ENCODE measurements at regions not wholly inside any gene's neighbourhood (a gene's known extent, or its start where the extent isn't known, plus 50 kb on each side); places are given as distances from the start of the nearest gene placed in this dataset.

DNA sequence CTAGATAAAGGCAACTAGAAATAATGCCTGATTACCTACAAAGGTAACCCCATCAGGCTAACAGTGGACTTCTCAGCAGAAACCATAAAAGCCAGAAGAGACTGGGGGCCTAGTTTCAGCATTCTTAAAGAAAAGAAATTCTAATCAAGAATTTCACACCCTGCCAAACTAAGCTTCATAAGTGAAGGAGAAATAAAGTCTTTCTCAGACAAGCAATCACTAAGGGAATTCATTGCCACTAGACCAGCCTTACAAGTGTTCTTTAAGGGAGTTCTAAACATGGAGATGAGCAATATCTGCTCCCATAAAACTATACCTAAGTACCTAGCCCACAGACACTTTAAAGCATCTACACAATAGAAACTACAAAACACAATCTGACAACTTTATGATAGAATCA is 823.5 kb downstream of the PCDH17 start:
- no peaks in the 10 kb centered on the region for H3K9me3 ChIP-seq (replicated peaks; ENCODE audit: low read length)
- no peak overlapping the region for H3K9ac ChIP-seq (ENCODE audit: low read depth, low read length)
- no peaks in the 10 kb centered on the region for H3K27me3 ChIP-seq (ENCODE audit: control insufficient read depth, insufficient read depth, low read length)
- H3K4me3 ChIP-seq (ENCODE audit: low read length) = no peak overlapping the region
- no peaks in the 10 kb centered on the region for H3K36me3 ChIP-seq (ENCODE audit: insufficient read depth, low read length)
- no peak overlapping the region for H3K4me2 ChIP-seq (ENCODE audit: low read length)
- no peaks in the 10 kb centered on the region for H3K4me1 ChIP-seq (ENCODE audit: control insufficient read depth, insufficient read depth, low read length)

GRCh38 chr13:58461217-58461616 is 829.7 kb downstream of the PCDH17 start:
- Histone ChIP-seq H3K27me3 (ENCODE audit: control insufficient read depth, insufficient read depth, low read length) (no peaks in the 10 kb centered on the region), H3K4me1 (ENCODE audit: control insufficient read depth, insufficient read depth, low read length) (no peaks in the 10 kb centered on the region), H3K4me3 (ENCODE audit: low read length) (no peak overlapping the region), H3K4me2 (ENCODE audit: low read length) (no peak overlapping the region), H3K9ac (ENCODE audit: low read depth, low read length) (no peak overlapping the region), H3K9me3 (replicated peaks; ENCODE audit: low read length) (no peaks in the 10 kb centered on the region), H3K36me3 (ENCODE audit: insufficient read depth, low read length) (no peaks in the 10 kb centered on the region)

DNA sequence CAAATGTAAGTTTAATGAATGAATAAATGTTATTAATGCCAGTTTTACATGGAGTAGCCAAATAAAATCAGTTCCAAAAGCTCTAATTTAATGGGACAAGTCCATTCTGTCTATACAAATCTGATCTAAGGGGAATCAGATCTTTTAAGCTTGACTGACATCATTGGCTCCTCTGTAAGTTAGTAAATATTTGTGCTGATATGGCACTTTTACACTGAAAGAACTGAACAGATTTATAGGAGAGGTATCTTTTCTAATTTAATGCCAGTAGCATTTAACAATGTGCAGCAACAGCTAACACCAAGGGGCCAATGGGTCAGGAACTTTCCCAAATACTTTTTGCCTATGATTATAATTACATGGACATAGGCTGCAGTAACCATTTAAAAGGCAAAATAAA is 832.3 kb downstream of the PCDH17 start:
- Histone ChIP-seq H3K36me3 (ENCODE audit: insufficient read depth, low read length) (no peaks in the 10 kb centered on the region), H3K9me3 (replicated peaks; ENCODE audit: low read length) (no peaks in the 10 kb centered on the region), H3K4me2 (ENCODE audit: low read length) (no peak overlapping the region), H3K4me3 (ENCODE audit: low read length) (no peak overlapping the region), H3K27me3 (ENCODE audit: control insufficient read depth, insufficient read depth, low read length) (no peaks in the 10 kb centered on the region), H3K9ac (ENCODE audit: low read depth, low read length) (no peak overlapping the region), H3K4me1 (ENCODE audit: control insufficient read depth, insufficient read depth, low read length) (no peaks in the 10 kb centered on the region)

DNA sequence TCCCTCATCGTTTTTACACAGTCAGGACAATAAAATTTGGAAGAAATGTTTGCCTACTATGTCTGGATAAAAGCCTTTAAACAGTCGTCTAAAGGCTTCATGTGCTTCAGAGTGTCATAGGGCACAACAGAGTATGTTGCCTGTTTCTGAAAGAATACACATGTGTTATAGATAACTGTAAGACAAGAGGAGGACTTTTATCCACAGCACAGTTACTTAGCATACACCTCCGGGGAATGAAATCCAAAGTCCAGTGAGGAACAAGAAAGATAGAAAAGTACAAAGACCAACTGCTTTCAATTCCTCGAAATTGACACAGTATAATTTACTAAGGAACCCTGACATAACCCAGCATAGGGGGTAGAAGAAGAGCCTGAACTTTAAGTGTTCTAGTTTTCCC is 835.6 kb downstream of the PCDH17 start:
- H3K4me2 ChIP-seq (ENCODE audit: low read length) = no peak overlapping the region
- H3K4me1 ChIP-seq (ENCODE audit: control insufficient read depth, insufficient read depth, low read length) = no peaks in the 10 kb centered on the region
- no peaks in the 10 kb centered on the region for H3K9me3 ChIP-seq (replicated peaks; ENCODE audit: low read length)
- H3K36me3 ChIP-seq (ENCODE audit: insufficient read depth, low read length) = no peaks in the 10 kb centered on the region
- H3K4me3 ChIP-seq (ENCODE audit: low read length) = no peak overlapping the region
- H3K9ac ChIP-seq (ENCODE audit: low read depth, low read length) = no peak overlapping the region
- no peaks in the 10 kb centered on the region for H3K27me3 ChIP-seq (ENCODE audit: control insufficient read depth, insufficient read depth, low read length)

DNA sequence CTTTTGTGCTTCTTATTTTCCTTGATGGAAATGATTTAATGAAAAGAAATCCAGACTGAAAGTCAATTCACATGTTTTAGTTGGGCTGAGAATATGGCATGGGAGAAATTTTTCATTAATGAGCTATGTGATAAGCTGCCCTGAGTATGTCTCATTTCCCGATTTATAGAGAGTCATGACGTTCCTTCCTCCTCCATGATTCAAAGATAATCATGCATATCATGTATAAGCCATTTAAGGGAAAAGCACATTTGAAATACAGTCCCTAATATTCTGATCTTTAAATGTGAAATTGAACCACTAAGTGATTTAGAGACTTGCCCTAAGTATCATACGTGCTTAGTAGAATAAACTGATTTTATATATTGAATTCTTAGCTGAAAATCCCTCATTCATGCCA is 840.9 kb downstream of the PCDH17 start:
- no peaks in the 10 kb centered on the region for H3K4me1 ChIP-seq (ENCODE audit: control insufficient read depth, insufficient read depth, low read length)
- H3K4me2 ChIP-seq (ENCODE audit: low read length) = no peak overlapping the region
- no peak overlapping the region for H3K9ac ChIP-seq (ENCODE audit: low read depth, low read length)
- H3K36me3 ChIP-seq (ENCODE audit: insufficient read depth, low read length) = no peaks in the 10 kb centered on the region
- peaks cover 8% of the 10 kb centered on the region for H3K9me3 ChIP-seq (replicated peaks; ENCODE audit: low read length)
- H3K4me3 ChIP-seq (ENCODE audit: low read length) = no peak overlapping the region
- H3K27me3 ChIP-seq (ENCODE audit: control insufficient read depth, insufficient read depth, low read length) = no peaks in the 10 kb centered on the region

GRCh38 chr13:58474581-58474980 is 843.0 kb downstream of the PCDH17 start:
- Histone ChIP-seq H3K9me3 (replicated peaks; ENCODE audit: low read length) (peaks cover 8% of the 10 kb centered on the region), H3K4me3 (ENCODE audit: low read length) (no peak overlapping the region), H3K4me2 (ENCODE audit: low read length) (no peak overlapping the region), H3K27me3 (ENCODE audit: control insufficient read depth, insufficient read depth, low read length) (no peaks in the 10 kb centered on the region), H3K4me1 (ENCODE audit: control insufficient read depth, insufficient read depth, low read length) (no peaks in the 10 kb centered on the region), H3K36me3 (ENCODE audit: insufficient read depth, low read length) (no peaks in the 10 kb centered on the region), H3K9ac (ENCODE audit: low read depth, low read length) (no peak overlapping the region)

DNA sequence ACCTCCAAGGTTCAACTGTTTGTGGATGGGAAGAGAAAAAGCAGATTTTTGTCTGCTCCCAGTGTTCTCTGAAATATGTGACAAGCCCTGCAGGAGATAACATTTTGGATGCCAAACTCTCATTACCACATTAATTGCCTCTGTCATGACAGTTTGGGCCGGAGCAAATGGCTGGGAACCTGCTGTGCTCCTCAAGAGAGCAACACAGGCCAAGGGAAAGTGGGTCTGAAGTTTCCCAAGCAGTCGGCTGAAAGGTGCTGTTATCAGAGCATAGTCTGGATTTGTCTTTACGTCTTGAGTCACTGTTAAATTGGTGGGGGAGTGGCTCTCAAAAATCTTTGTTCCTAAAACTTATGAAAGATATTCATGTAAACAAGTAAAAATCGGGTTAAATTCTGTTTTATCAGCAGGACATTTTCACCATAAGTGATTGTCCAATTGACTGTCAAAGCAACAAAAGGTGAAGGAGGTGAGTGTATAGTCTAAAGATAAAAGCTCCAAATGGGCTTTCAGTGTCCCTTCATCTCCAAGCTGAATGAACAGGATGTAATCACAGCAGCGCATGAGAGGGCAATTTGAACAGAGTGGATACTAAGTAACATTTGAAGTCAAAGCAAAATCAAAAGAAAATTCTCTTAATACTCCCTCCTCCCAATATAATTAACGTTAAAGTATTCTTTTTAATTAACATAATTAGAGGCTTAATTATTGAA is 844.8 kb downstream of the PCDH17 start:
- H3K4me1 ChIP-seq (ENCODE audit: control insufficient read depth, insufficient read depth, low read length) = no peaks in the 10 kb centered on the region
- H3K27me3 ChIP-seq (ENCODE audit: control insufficient read depth, insufficient read depth, low read length) = no peaks in the 10 kb centered on the region
- H3K9ac ChIP-seq (ENCODE audit: low read depth, low read length) = no peak overlapping the region
- H3K36me3 ChIP-seq (ENCODE audit: insufficient read depth, low read length) = no peaks in the 10 kb centered on the region
- peaks cover 8% of the 10 kb centered on the region for H3K9me3 ChIP-seq (replicated peaks; ENCODE audit: low read length)
- H3K4me2 ChIP-seq (ENCODE audit: low read length) = no peak overlapping the region
- no peak overlapping the region for H3K4me3 ChIP-seq (ENCODE audit: low read length)

DNA sequence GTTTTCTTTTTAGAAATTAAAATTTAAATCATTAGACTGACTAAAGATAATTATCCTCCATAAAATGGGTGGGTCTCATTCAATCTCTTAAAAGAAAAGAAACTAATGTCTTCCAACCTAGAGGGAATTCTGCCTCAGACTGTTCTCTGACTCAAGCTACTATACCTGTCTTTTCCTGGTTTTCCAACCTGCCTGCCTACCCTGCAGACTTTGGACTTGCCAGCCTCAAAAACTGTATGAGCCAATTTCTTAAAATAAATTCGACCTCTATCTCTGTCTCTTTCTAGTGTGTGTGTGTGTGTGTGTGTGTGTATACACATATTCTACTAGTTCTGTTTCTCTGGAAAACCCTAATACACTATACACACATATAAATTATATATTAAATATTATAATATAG is 847.3 kb downstream of the PCDH17 start:
- H3K9ac ChIP-seq (ENCODE audit: low read depth, low read length) = no peak overlapping the region
- no peak overlapping the region for H3K4me3 ChIP-seq (ENCODE audit: low read length)
- H3K4me2 ChIP-seq (ENCODE audit: low read length) = no peak overlapping the region
- peaks cover 5% of the 10 kb centered on the region for H3K9me3 ChIP-seq (replicated peaks; ENCODE audit: low read length)
- H3K4me1 ChIP-seq (ENCODE audit: control insufficient read depth, insufficient read depth, low read length) = no peaks in the 10 kb centered on the region
- no peaks in the 10 kb centered on the region for H3K27me3 ChIP-seq (ENCODE audit: control insufficient read depth, insufficient read depth, low read length)
- H3K36me3 ChIP-seq (ENCODE audit: insufficient read depth, low read length) = no peaks in the 10 kb centered on the region

DNA sequence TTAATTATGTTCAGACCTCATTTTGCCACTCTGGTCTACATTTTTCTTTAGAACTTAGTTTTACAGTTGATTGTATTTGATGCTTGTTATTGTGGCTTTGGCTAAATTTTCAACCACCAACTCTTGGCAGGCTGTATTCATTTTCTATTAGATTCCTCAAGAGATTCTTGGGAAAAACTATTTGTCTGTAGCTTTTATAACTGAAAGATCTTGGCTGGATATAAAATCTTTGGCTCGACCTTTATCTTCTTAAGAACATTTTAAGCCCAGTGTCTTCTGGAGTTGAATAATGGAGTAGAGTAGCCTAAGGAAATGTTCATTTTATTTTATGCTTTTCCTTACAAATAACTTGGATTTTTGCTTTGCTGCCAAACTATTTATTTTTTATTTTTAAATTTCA is 848.5 kb downstream of the PCDH17 start:
- Histone ChIP-seq H3K36me3 (ENCODE audit: insufficient read depth, low read length) (no peaks in the 10 kb centered on the region), H3K27me3 (ENCODE audit: control insufficient read depth, insufficient read depth, low read length) (no peaks in the 10 kb centered on the region), H3K9me3 (replicated peaks; ENCODE audit: low read length) (peaks cover 7% of the 10 kb centered on the region), H3K4me3 (ENCODE audit: low read length) (no peak overlapping the region), H3K4me2 (ENCODE audit: low read length) (no peak overlapping the region), H3K4me1 (ENCODE audit: control insufficient read depth, insufficient read depth, low read length) (no peaks in the 10 kb centered on the region), H3K9ac (ENCODE audit: low read depth, low read length) (no peak overlapping the region)

DNA sequence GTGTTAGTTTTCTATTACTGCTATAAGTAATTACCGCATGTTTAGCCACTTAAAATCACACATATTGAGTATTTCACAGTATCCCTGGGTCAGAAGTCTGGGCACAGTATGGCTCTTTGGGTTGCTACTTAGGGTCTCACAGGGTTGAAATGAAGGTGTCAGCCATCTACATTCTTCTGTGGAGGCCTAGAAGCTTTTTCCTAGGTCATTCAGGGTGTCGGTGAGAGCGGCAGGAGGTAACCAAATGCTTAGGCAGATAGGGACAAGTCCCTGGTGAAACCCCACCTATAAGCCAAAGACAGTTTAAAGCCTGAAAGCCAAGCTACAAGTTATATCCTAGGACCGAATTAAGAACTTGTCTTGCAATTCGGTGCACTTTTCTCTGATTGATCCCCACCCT is 856.7 kb downstream of the PCDH17 start:
- Histone ChIP-seq H3K4me3 (ENCODE audit: low read length) (no peak overlapping the region), H3K36me3 (ENCODE audit: insufficient read depth, low read length) (no peaks in the 10 kb centered on the region), H3K4me2 (ENCODE audit: low read length) (no peak overlapping the region), H3K4me1 (ENCODE audit: control insufficient read depth, insufficient read depth, low read length) (no peaks in the 10 kb centered on the region), H3K27me3 (ENCODE audit: control insufficient read depth, insufficient read depth, low read length) (no peaks in the 10 kb centered on the region), H3K9ac (ENCODE audit: low read depth, low read length) (no peak overlapping the region), H3K9me3 (replicated peaks; ENCODE audit: low read length) (peaks cover 8% of the 10 kb centered on the region)

- H3K4me1 ChIP-seq (ENCODE audit: control insufficient read depth, insufficient read depth, low read length) = no peaks in the 10 kb centered on the region
- H3K9ac ChIP-seq (ENCODE audit: low read depth, low read length) = no peak overlapping the region
- peaks cover 2% of the 10 kb centered on the region for H3K9me3 ChIP-seq (replicated peaks; ENCODE audit: low read length)
- no peaks in the 10 kb centered on the region for H3K27me3 ChIP-seq (ENCODE audit: control insufficient read depth, insufficient read depth, low read length)
- H3K36me3 ChIP-seq (ENCODE audit: insufficient read depth, low read length) = no peaks in the 10 kb centered on the region
- no peak overlapping the region for H3K4me2 ChIP-seq (ENCODE audit: low read length)
- H3K4me3 ChIP-seq (ENCODE audit: low read length) = no peak overlapping the region
Observed at GRCh38 chr13:58495668-58496067, 864.1 kb downstream of the PCDH17 start.

DNA sequence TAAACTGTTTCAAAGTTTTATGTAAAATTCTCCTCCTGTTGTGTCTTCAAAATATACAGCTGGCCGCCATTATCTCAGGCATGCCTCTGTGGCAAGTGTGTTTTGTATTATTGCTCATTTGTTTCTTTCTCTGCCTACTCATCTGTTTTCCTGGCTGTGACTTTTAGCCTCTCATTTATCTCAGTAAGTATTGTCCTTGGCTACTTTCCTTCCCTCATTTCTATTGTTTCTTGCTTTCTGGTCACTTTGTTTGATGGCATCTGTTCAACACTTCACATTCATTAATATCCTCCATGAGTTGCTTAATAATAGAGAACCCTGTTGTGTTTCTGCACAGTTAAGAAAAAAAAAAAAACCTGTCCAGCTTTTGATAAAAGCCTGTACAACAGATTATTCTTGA is 869.4 kb downstream of the PCDH17 start:
- Histone ChIP-seq H3K36me3 (ENCODE audit: insufficient read depth, low read length) (no peaks in the 10 kb centered on the region), H3K4me3 (ENCODE audit: low read length) (no peak overlapping the region), H3K4me2 (ENCODE audit: low read length) (no peak overlapping the region), H3K9ac (ENCODE audit: low read depth, low read length) (no peak overlapping the region), H3K27me3 (ENCODE audit: control insufficient read depth, insufficient read depth, low read length) (no peaks in the 10 kb centered on the region), H3K9me3 (replicated peaks; ENCODE audit: low read length) (peaks cover 5% of the 10 kb centered on the region), H3K4me1 (ENCODE audit: control insufficient read depth, insufficient read depth, low read length) (no peaks in the 10 kb centered on the region)
